ENCODE measurements at regions not wholly inside any gene's neighbourhood (a gene's known extent, or its start where the extent isn't known, plus 50 kb on each side); places are given as distances from the start of the nearest gene placed in this dataset.

- no peak overlapping the region for H2BK5ac ChIP-seq (ENCODE audit: insufficient read length, low read length)
- no peaks in the 10 kb centered on the region for H3K36me3 Mint-ChIP-seq (ENCODE audit: insufficient read depth in 1 of 3, low read depth in 3 of 3)
- H3K9me3 Mint-ChIP-seq = no peaks in the 10 kb centered on the region
Measured at GRCh38 chr11:37115963-37116362, 517.9 kb upstream of the RAG2 start.

More at GRCh38 chr11:37115963-37116362, 517.9 kb upstream of the RAG2 start:
- H3K79me1 ChIP-seq (ENCODE audit: insufficient read depth, low read depth, low read length, poor library complexity, severe bottlenecking) = no peaks in the 10 kb centered on the region
- no peaks in the 10 kb centered on the region for H3K27me3 ChIP-seq (ENCODE audit: insufficient read depth, low read length)
- H4K20me1 ChIP-seq (ENCODE audit: control insufficient read depth, insufficient read depth, insufficient read length) = no peaks in the 10 kb centered on the region
- DNase-seq = no peak
- Mint-ChIP-seq H3K27me3 (ENCODE audit: low read depth) (no peaks in the 10 kb centered on the region; the same call in 1 of the 2 replicates), H3K4me1 (0 out of 4 replicates have a peak, but pooled peaks cover 0 to 2% of the 10 kb centered on the region in 2 experiments), H3K4me3 (no peak overlapping the region), H3K27ac (no peak overlapping the region)
- no peak overlapping the region for H2AK5ac ChIP-seq (ENCODE audit: insufficient read length, low read length)
- no peak overlapping the region for H3K4me2 ChIP-seq (ENCODE audit: insufficient read depth, insufficient read length, low read length)
- H2BK20ac ChIP-seq (ENCODE audit: low read depth, low read length, poor library complexity, severe bottlenecking) = no peak overlapping the region
- H4K5ac ChIP-seq (ENCODE audit: insufficient read length, low read depth, low read length) = no peak overlapping the region
- H3K56ac ChIP-seq (ENCODE audit: insufficient read length, low read depth, low read length) = no peak overlapping the region
- H2BK12ac ChIP-seq (ENCODE audit: insufficient read length, low read depth, low read length) = no peak overlapping the region
- H3K4ac ChIP-seq (ENCODE audit: low read depth, low read length) = no peak overlapping the region
- no peaks in the 10 kb centered on the region for H3K23me2 ChIP-seq (ENCODE audit: insufficient read length, low read depth, low read length, poor library complexity, severe bottlenecking)
- no peak overlapping the region for H2BK15ac ChIP-seq (ENCODE audit: low read depth, low read length)
- H3K9ac ChIP-seq (ENCODE audit: extremely low read depth, insufficient read length, low read length) = no peak overlapping the region
- no peaks in the 10 kb centered on the region for H3K4me1 ChIP-seq (ENCODE audit: insufficient read depth, low read length)
- no peak overlapping the region for H3K23ac ChIP-seq (ENCODE audit: insufficient read length, low read depth, low read length)
- H3K79me2 ChIP-seq (ENCODE audit: insufficient read depth, low read length) = no peaks in the 10 kb centered on the region
- H3K27ac ChIP-seq (ENCODE audit: insufficient read length, low read depth, low read length) = no peak overlapping the region
- no peak overlapping the region for H4K91ac ChIP-seq (ENCODE audit: insufficient read length, low read depth, low read length)
- no peak overlapping the region for H2BK120ac ChIP-seq (ENCODE audit: low read depth, low read length, poor library complexity, severe bottlenecking)
- H3K14ac ChIP-seq (ENCODE audit: insufficient read depth, low read length) = no peak overlapping the region
- H3T11ph ChIP-seq (ENCODE audit: low read length) = no peak overlapping the region
- H2AFZ ChIP-seq (ENCODE audit: low read length) = no peak overlapping the region
- no peak overlapping the region for H4K8ac ChIP-seq (replicated peaks; ENCODE audit: insufficient read length, low read depth, low read length)
- no peak for TF ChIP-seq CTCF (conservative IDR thresholded peaks at IDR 0.05)
- H3K9me3 ChIP-seq (ENCODE audit: control insufficient read depth, low read depth, low read length) = no peaks in the 10 kb centered on the region
- no peak overlapping the region for H3K18ac ChIP-seq (ENCODE audit: insufficient read length, low read depth, low read length)
